ENCODE measurements at regions not wholly inside any gene's neighbourhood (a gene's known extent, or its start where the extent isn't known, plus 50 kb on each side); places are given as distances from the start of the nearest gene placed in this dataset.

DNA sequence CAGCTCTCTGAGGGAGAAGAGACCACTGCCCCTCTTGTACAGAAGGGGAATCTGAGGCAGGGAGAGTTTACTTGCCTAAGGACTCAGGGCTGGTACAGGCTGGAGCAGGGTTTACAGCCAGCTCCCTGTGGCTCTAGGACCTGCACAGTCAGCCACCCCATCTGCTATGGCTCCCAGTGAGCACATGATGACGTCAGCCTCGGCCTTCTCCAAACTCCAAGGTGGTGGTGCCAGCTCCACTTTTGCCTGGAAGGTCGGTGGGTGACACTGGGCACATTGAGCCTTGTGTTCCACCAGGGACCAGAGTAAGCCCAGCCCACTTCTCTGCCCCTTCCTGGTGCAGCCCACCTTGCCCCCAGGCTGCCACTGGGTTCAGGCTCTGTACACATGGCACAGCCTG lies 202.2 kb downstream of the ENGASE start:
- no peak for TF ChIP-seq EZH2phosphoT487 (conservative IDR thresholded peaks at IDR 0.05; ENCODE audit: low read length)
- TF ChIP-seq, protein P1, sequence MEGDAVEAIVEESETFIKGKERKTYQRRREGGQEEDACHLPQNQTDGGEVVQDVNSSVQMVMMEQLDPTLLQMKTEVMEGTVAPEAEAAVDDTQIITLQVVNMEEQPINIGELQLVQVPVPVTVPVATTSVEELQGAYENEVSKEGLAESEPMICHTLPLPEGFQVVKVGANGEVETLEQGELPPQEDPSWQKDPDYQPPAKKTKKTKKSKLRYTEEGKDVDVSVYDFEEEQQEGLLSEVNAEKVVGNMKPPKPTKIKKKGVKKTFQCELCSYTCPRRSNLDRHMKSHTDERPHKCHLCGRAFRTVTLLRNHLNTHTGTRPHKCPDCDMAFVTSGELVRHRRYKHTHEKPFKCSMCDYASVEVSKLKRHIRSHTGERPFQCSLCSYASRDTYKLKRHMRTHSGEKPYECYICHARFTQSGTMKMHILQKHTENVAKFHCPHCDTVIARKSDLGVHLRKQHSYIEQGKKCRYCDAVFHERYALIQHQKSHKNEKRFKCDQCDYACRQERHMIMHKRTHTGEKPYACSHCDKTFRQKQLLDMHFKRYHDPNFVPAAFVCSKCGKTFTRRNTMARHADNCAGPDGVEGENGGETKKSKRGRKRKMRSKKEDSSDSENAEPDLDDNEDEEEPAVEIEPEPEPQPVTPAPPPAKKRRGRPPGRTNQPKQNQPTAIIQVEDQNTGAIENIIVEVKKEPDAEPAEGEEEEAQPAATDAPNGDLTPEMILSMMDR (IDR thresholded peaks at IDR 0.05; ENCODE audit: insufficient read depth, low read length, poor library complexity, severe bottlenecking): no peak

All from SU-DHL-6 (cell line).